ENCODE measurements at regions not wholly inside any gene's neighbourhood (a gene's known extent, or its start where the extent isn't known, plus 50 kb on each side); places are given as distances from the start of the nearest gene placed in this dataset.
"Not testable (repeated sequence)": the region's sequence is repeated elsewhere in the genome, so short reads cannot be mapped to it uniquely, and the experiment has no call there.

- DNase-seq = not testable (repeated sequence)
Measured at GRCh38 chr15:24202297-24202696, 473.3 kb upstream of the NPAP1 start.

GRCh38 chr15:24211742-24212476 lies 463.7 kb upstream of the NPAP1 start:
- not testable (repeated sequence) for DNase-seq

- DNase-seq = no peak
Measured at GRCh38 chr15:24223739-24224138, 451.8 kb upstream of the NPAP1 start.

- no peak for DNase-seq
Measured at GRCh38 chr15:24224161-24224560, 451.4 kb upstream of the NPAP1 start.

- not testable (repeated sequence) for DNase-seq
Measured at GRCh38 chr15:24228922-24229321, 446.7 kb upstream of the NPAP1 start.

GRCh38 chr15:24233134-24233533 lies 442.4 kb upstream of the NPAP1 start:
- not testable (repeated sequence) for DNase-seq

- DNase-seq = not testable (repeated sequence)
Measured at GRCh38 chr15:24240580-24240979, 435.0 kb upstream of the NPAP1 start.

- not testable (repeated sequence) for DNase-seq
Measured at GRCh38 chr15:24259106-24259505, 416.5 kb upstream of the NPAP1 start.

GRCh38 chr15:24260407-24260806 lies 415.2 kb upstream of the NPAP1 start:
- DNase-seq = not testable (repeated sequence)

- not testable (repeated sequence) for DNase-seq
Measured at GRCh38 chr15:24260854-24261253, 414.7 kb upstream of the NPAP1 start.

- DNase-seq = not testable (repeated sequence)
Measured at GRCh38 chr15:24268536-24269165, 406.9 kb upstream of the NPAP1 start.

GRCh38 chr15:24269166-24269571 lies 406.4 kb upstream of the NPAP1 start:
- DNase-seq = no peak

- DNase-seq = no peak
Measured at GRCh38 chr15:24269923-24270322, 405.7 kb upstream of the NPAP1 start.

GRCh38 chr15:24271496-24272244 lies 403.9 kb upstream of the NPAP1 start:
- not testable (repeated sequence) for DNase-seq

GRCh38 chr15:24292837-24293236 lies 382.7 kb upstream of the NPAP1 start:
- DNase-seq = no peak

GRCh38 chr15:24300804-24301368 lies 374.7 kb upstream of the NPAP1 start:
- not testable (repeated sequence) for DNase-seq

GRCh38 chr15:24301999-24302398 lies 373.6 kb upstream of the NPAP1 start:
- not testable (repeated sequence) for DNase-seq

GRCh38 chr15:24304747-24305146 lies 370.8 kb upstream of the NPAP1 start:
- not testable (repeated sequence) for DNase-seq

GRCh38 chr15:24305643-24306042 lies 369.9 kb upstream of the NPAP1 start:
- not testable (repeated sequence) for DNase-seq

GRCh38 chr15:24309700-24310099 lies 365.9 kb upstream of the NPAP1 start:
- DNase-seq = not testable (repeated sequence)

GRCh38 chr15:24311692-24312091 lies 363.9 kb upstream of the NPAP1 start:
- DNase-seq = not testable (repeated sequence)

- not testable (repeated sequence) for DNase-seq
Measured at GRCh38 chr15:24316326-24316725, 359.2 kb upstream of the NPAP1 start.

- DNase-seq = no peak
Measured at GRCh38 chr15:24318981-24319380, 356.6 kb upstream of the NPAP1 start.
